K562 (cell line): ENCODE measurements at regions not wholly inside any gene's neighbourhood (a gene's known extent, or its start where the extent isn't known, plus 50 kb on each side); places are given as distances from the start of the nearest gene placed in this dataset.

ENCODE experiments used
- ATAC-seq: fragments of 200-7000 bp; cut with Tn5 transposase; 3 replicates; pipeline ENCODE4 v1.9.1; 2020; ENCODE audit warnings: moderate library complexity
- BruUV-seq: library from RNA; stranded (reverse); fragments of 400-500 nt; replicated peaks from 2 replicates; lab custom pipeline; 2021; lab: Mats Ljungman, UMichigan
- CTCF ChIA-PET: fragments of 300-600 bp; formaldehyde crosslinking; extraction: SDS; loops from one replicate; lab custom pipeline; 2021; ENCODE audit warnings: low intra/inter-chr PET ratio; lab: Yijun Ruan, JAX
- POLR2A ChIA-PET: fragments of 300-600, 350-650 bp; sonication (Branson Sonifier 250); formaldehyde crosslinking; extraction: SDS; loops from one replicate; lab custom pipeline; 2021; ENCODE audit warnings: antibody characterized with exemption, inconsistent platforms; lab: Yijun Ruan, JAX
- DNase-seq, 4 experiments: peaks; one replicate each; pipeline versions ENCODE4 v3.0.0 to v3.0.0-alpha.2; 2011 to 2018; ENCODE audit warnings: low spot score in 3 of 4, mixed read lengths in 3 of 4; ENCODE audit errors: extremely low read depth in 1 of 4
- FAIRE-seq: peaks from 2 replicates; lab custom pipeline; 2011; peaks lifted over from hg19 to GRCh38; lab: Jason Lieb, UNC
- H2AFZ ChIP-seq: 2 replicates; pipeline ENCODE4 v1.6.0; 2011; ENCODE audit warnings: low read depth, low read length, control low read depth, inconsistent platforms
- H3K27ac ChIP-seq: fragments of 200-600 bp; 3 replicates; pipeline ENCODE4 v1.8.0; 2011; ENCODE audit warnings: low read depth, mild to moderate bottlenecking, control low read depth, inconsistent platforms, low read length, moderate library complexity, mixed read lengths; ENCODE audit errors: extremely low read depth
- H3K27me3 ChIP-seq, 2 experiments: fragments of 300-600 bp in 1 of 2; 2 replicates in 1 of 2; 3 replicates in 1 of 2; pipeline versions ENCODE4 v1.6.0 to v1.8.0; 2011; ENCODE audit warnings: inconsistent platforms in 2 of 2, low read length in 2 of 2, mild to moderate bottlenecking in 1 of 2, mixed read lengths in 1 of 2, moderate library complexity in 1 of 2; ENCODE audit not compliant: control insufficient read depth in 2 of 2, insufficient read depth in 2 of 2
- H3K36me3 ChIP-seq: fragments of 300-600 bp; 3 replicates; pipeline ENCODE4 v1.8.0; 2011; ENCODE audit warnings: mild to moderate bottlenecking, low read length, inconsistent platforms; ENCODE audit not compliant: control insufficient read depth, insufficient read depth
- H3K4me1 ChIP-seq, 2 experiments: fragments of 200-600 bp in 1 of 2; replicated peaks in 1 of 2; 2 replicates in 1 of 2; 3 replicates in 1 of 2; pipeline versions ENCODE4 v1.5.1 to v1.8.0; 2011; ENCODE audit warnings: inconsistent platforms in 2 of 2, low read length in 2 of 2, mild to moderate bottlenecking in 1 of 2, mixed read lengths in 1 of 2, moderate library complexity in 1 of 2; ENCODE audit not compliant: control insufficient read depth in 2 of 2, insufficient read depth in 2 of 2
- H3K4me2 ChIP-seq: 2 replicates; pipeline ENCODE4 v1.6.1; 2011; ENCODE audit warnings: low read length, control low read depth, inconsistent platforms, mixed read lengths; ENCODE audit not compliant: insufficient read depth
- H3K4me3 ChIP-seq: fragments of 200-600 bp; sonication (generic), shearing (Covaris generic); 2 replicates; pipeline ENCODE4 v1.5.1; 2016; ENCODE audit warnings: control low read depth, inconsistent platforms
- H3K79me2 ChIP-seq: fragments of 200-600 bp; 3 replicates; pipeline ENCODE4 v1.8.0; 2011; ENCODE audit warnings: low read length, inconsistent platforms; ENCODE audit not compliant: control insufficient read depth, insufficient read depth
- H3K9ac ChIP-seq, 2 experiments: 2 replicates each; pipeline versions ENCODE4 v1.6.0 to v1.6.1; 2011; ENCODE audit warnings: low read depth in 2 of 2, low read length in 2 of 2, control low read depth in 1 of 2, inconsistent platforms in 1 of 2, mild to moderate bottlenecking in 1 of 2, mixed read lengths in 1 of 2; ENCODE audit not compliant: insufficient read depth in 1 of 2
- H3K9me1 ChIP-seq: one replicate; pipeline ENCODE4 v1.6.0; 2011; ENCODE audit warnings: inconsistent platforms, mild to moderate bottlenecking, low read length, moderate library complexity; ENCODE audit not compliant: control insufficient read depth, insufficient read depth
- H3K9me3 ChIP-seq: replicated peaks from 2 replicates; pipeline ENCODE4 v1.5.1; 2011; ENCODE audit warnings: low read depth, low read length, inconsistent platforms; ENCODE audit not compliant: control insufficient read depth, insufficient read depth
- H4K20me1 ChIP-seq: replicated peaks from 2 replicates; pipeline ENCODE4 v1.6.1; 2011; ENCODE audit warnings: low read length, inconsistent platforms, mixed read lengths; ENCODE audit not compliant: control insufficient read depth, insufficient read depth
- ARID1B ChIP-seq: fragments of 450-650 bp; IDR thresholded peaks from 2 replicates; pipeline ENCODE4 v1.6.1; 2016; ENCODE audit warnings: antibody characterized with exemption, mild to moderate bottlenecking, inconsistent platforms
- CREB1 ChIP-seq, 2 experiments: sonication (generic) in 1 of 2; formaldehyde crosslinking in 1 of 2; IDR thresholded peaks; 2 replicates each; pipeline versions ENCODE4 v1.6.1 to v1.8.0; 2012 to 2022; ENCODE audit warnings: inconsistent platforms in 1 of 2, mild to moderate bottlenecking in 1 of 2, missing genetic modification reagents in 1 of 2, moderate library complexity in 1 of 2
- CREB3L1 ChIP-seq: fragments of 450-650 bp; IDR thresholded peaks from 2 replicates; pipeline ENCODE4 v1.6.1; 2014; ENCODE audit warnings: low read depth, mild to moderate bottlenecking, moderate library complexity, borderline replicate concordance
- CTBP1 ChIP-seq: fragments of 450-650 bp; IDR thresholded peaks from 2 replicates; pipeline ENCODE4 v1.6.1; 2016; ENCODE audit warnings: borderline replicate concordance
- E2F1 ChIP-seq: sonication (generic); formaldehyde crosslinking; IDR thresholded peaks from 2 replicates; pipeline ENCODE4 v1.8.1; 2023; ENCODE audit warnings: mild to moderate bottlenecking, missing genetic modification reagents, moderate library complexity
- ESRRB ChIP-seq: fragments of 250-450 bp; sonication (Bioruptor Pico); IDR thresholded peaks from 2 replicates; pipeline ENCODE4 v1.5.0; 2020; ENCODE audit warnings: mild to moderate bottlenecking, moderate library complexity, borderline replicate concordance
- HDAC6 ChIP-seq: IDR thresholded peaks from 2 replicates; pipeline ENCODE4 v1.6.1; 2012; ENCODE audit warnings: low read depth, mild to moderate bottlenecking, control low read depth, inconsistent platforms, low read length, moderate library complexity
- KAT2B ChIP-seq: IDR thresholded peaks from one replicate; pipeline ENCODE4 v1.6.1; 2012; ENCODE audit warnings: low read depth, mild to moderate bottlenecking, control low read depth, inconsistent platforms, low read length, moderate library complexity
- MEIS2 ChIP-seq: fragments of 450-650 bp; IDR thresholded peaks from 2 replicates; pipeline ENCODE4 v1.6.1; 2014; ENCODE audit warnings: mild to moderate bottlenecking; ENCODE audit not compliant: partially characterized antibody
- NR2C1 ChIP-seq, 2 experiments: fragments of 450-650 bp; IDR thresholded peaks; 2 replicates each; pipeline ENCODE4 v1.6.1; 2017; ENCODE audit warnings: mild to moderate bottlenecking in 2 of 2, antibody characterized with exemption in 1 of 2, inconsistent platforms in 1 of 2, missing compliant biosample characterization in 1 of 2, missing genetic modification characterization in 1 of 2
- THRAP3 ChIP-seq: fragments of 450-650 bp; IDR thresholded peaks from 2 replicates; pipeline ENCODE4 v1.6.1; 2016; ENCODE audit warnings: mild to moderate bottlenecking, inconsistent platforms, borderline replicate concordance
- TSHZ1 ChIP-seq: fragments of 250-450 bp; sonication (Bioruptor Pico); IDR thresholded peaks from 2 replicates; pipeline ENCODE4 v1.4.0; 2020; ENCODE audit warnings: mild to moderate bottlenecking, moderate library complexity
- ZNF282 ChIP-seq: sonication (generic); formaldehyde crosslinking; IDR thresholded peaks from 2 replicates; pipeline ENCODE4 v1.8.1; 2023; ENCODE audit warnings: missing genetic modification reagents
- WGBS: fragments of 100-300 bp; shearing (Covaris generic); methylation state at CpG from one replicate; pipeline ENCODE4 v1.1.6; 2016; ENCODE audit warnings: low coverage, mixed read lengths; ENCODE audit not compliant: insufficient coverage; ENCODE audit errors: missing lambda C conversion rate; 5-methylcytosine and 5-hydroxymethylcytosine counted together
- in situ Hi-C: fragments of 300-500 bp; cut with MboI; formaldehyde crosslinking; loops from 4 replicates; pipeline ENCODE4 v1.15.0; 2018; ENCODE audit warnings: inconsistent platforms, mixed read lengths
- intact Hi-C: fragments of 100-400 bp; cut with micrococcal nuclease; formaldehyde crosslinking; loops from 2 replicates; pipeline ENCODE4 v1.14.2; 2022

- H4K20me1 ChIP-seq, result no peaks in the 10 kb centered on the region; the same call in 1 of the 2 replicates
- DNase-seq (peak in 1 of 4 experiments; percentile 32), ATAC-seq (peak; percentile 78), FAIRE-seq (no peak)
- H3K79me2 ChIP-seq, result no peaks in the 10 kb centered on the region
- POLR2A ChIA-PET, result interaction anchor here (0.6 to 0.8 kb wide), 4 partner anchors 14 to 976 kb away, joined by 3 to 5 read pairs (median 3); no protein-coding TSS in a partner anchor
- H3K9ac ChIP-seq, result no peak overlapping the region
- no peaks in the 10 kb centered on the region for H3K9me1 ChIP-seq
- CTCF ChIA-PET, result no interaction called here
- H3K36me3 ChIP-seq, result no peaks in the 10 kb centered on the region
- 0 out of 2 replicates have a peak overlapping the region, but pooled peaks have one; percentile 14 for H2AFZ ChIP-seq
- intact Hi-C loops (no loop called here), in situ Hi-C loops (no loop called here)
- no peaks in the 10 kb centered on the region for H3K9me3 ChIP-seq
- peaks cover 38 to 80% of the 10 kb centered on the region in 2 experiments for H3K27me3 ChIP-seq
- no peak overlapping the region for H3K27ac ChIP-seq
- 11% methylated on average over 12 of the region's 12 CpGs for WGBS
- peak overlapping the region; percentile 17 for H3K4me2 ChIP-seq
- no peak overlapping the region for H3K4me3 ChIP-seq
- H3K4me1 ChIP-seq, result peaks cover 5% of the 10 kb centered on the region in 2 experiments; a peak in 4 of 5 replicates
- BruUV-seq, result no TSS peak
- TF ChIP-seq THRAP3 (no peak), KAT2B (no peak), TSHZ1 (CRISPR knock-in tag) (no peak), ZNF282 (no peak), ESRRB (no peak), CREB3L1 (peak; percentile 16; the same call in 1 of the 2 replicates), MEIS2 (peak; percentile 92), ARID1B (peak; percentile 42), CREB1 (IDR thresholded peaks at IDR 0.05) (peak; percentile 89), CREB1 (CRISPR knock-in tag; IDR thresholded peaks at IDR 0.05) (peak; percentile 85), NR2C1 (IDR thresholded peaks at IDR 0.05) (no peak), NR2C1 (tag; IDR thresholded peaks at IDR 0.05) (no peak), CTBP1 (peak; percentile 51; the same call in 1 of the 2 replicates), E2F1 (CRISPR knock-in tag) (no peak), HDAC6 (no peak)
These were observed 94.7 kb upstream of the SLC25A33 start for GRCh38 chr1:9444532-9444931.
